ENCODE measurements at regions not wholly inside any gene's neighbourhood (a gene's known extent, or its start where the extent isn't known, plus 50 kb on each side); places are given as distances from the start of the nearest gene placed in this dataset.

- H3K27me3 ChIP-seq = no peaks in the 10 kb centered on the region
- no peak for DNase-seq (ENCODE audit: low spot score)
- H3K4me3 ChIP-seq = no peak overlapping the region
- H3K27ac ChIP-seq = peak overlapping the region in 1 of 2 donors; percentile 4
- no peak for TF ChIP-seq CTCF (IDR thresholded peaks at IDR 0.05)
- peaks cover 0 to 43% of the 10 kb centered on the region in 2 donors for H3K4me1 ChIP-seq
- H3K36me3 ChIP-seq = no peaks in the 10 kb centered on the region
- H3K9me3 ChIP-seq = no peaks in the 10 kb centered on the region
These were observed 187.7 kb upstream of the ID2 start for GRCh38 chr2:8494151-8494550.

GRCh38 chr2:8494589-8494988 lies 187.3 kb upstream of the ID2 start:
- peak overlapping the region in 1 of 2 donors; percentile 4 for H3K27ac ChIP-seq
- no peak for TF ChIP-seq CTCF (IDR thresholded peaks at IDR 0.05)
- H3K27me3 ChIP-seq = no peaks in the 10 kb centered on the region
- H3K4me1 ChIP-seq = peaks cover 0 to 43% of the 10 kb centered on the region in 2 donors
- H3K9me3 ChIP-seq = no peaks in the 10 kb centered on the region
- DNase-seq (ENCODE audit: low spot score) = no peak
- no peaks in the 10 kb centered on the region for H3K36me3 ChIP-seq
- no peak overlapping the region for H3K4me3 ChIP-seq

- Histone ChIP-seq H3K4me3 (no peak overlapping the region), H3K27me3 (no peaks in the 10 kb centered on the region), H3K36me3 (no peaks in the 10 kb centered on the region), H3K4me1 (peaks cover 0 to 43% of the 10 kb centered on the region in 2 donors), H3K27ac (no peak overlapping the region), H3K9me3 (no peaks in the 10 kb centered on the region)
- TF ChIP-seq CTCF (IDR thresholded peaks at IDR 0.05) = no peak
- no peak for DNase-seq (ENCODE audit: low spot score)
These were observed 186.5 kb upstream of the ID2 start for GRCh38 chr2:8495189-8495989.

- peak overlapping the region in 1 of 2 donors; percentile 8 for H3K27ac ChIP-seq
- H3K9me3 ChIP-seq = no peaks in the 10 kb centered on the region
- TF ChIP-seq CTCF (IDR thresholded peaks at IDR 0.05) = no peak
These were observed 185.8 kb upstream of the ID2 start for GRCh38 chr2:8496079-8496478.

GRCh38 chr2:8496617-8497016 lies 185.2 kb upstream of the ID2 start:
- no peak for DNase-seq (ENCODE audit: low spot score)
- no peak overlapping the region for H3K27ac ChIP-seq
- H3K4me1 ChIP-seq = peaks cover 0 to 43% of the 10 kb centered on the region in 2 donors
- no peaks in the 10 kb centered on the region for H3K27me3 ChIP-seq
- TF ChIP-seq CTCF (IDR thresholded peaks at IDR 0.05) = no peak
- H3K4me3 ChIP-seq = no peak overlapping the region
- no peaks in the 10 kb centered on the region for H3K36me3 ChIP-seq
- no peaks in the 10 kb centered on the region for H3K9me3 ChIP-seq

More at GRCh38 chr2:8496079-8496478, 185.8 kb upstream of the ID2 start:
- Histone ChIP-seq H3K4me3 (no peak overlapping the region), H3K36me3 (no peaks in the 10 kb centered on the region), H3K27me3 (no peaks in the 10 kb centered on the region), H3K4me1 (peaks cover 0 to 43% of the 10 kb centered on the region in 2 donors)
- no peak for DNase-seq (ENCODE audit: low spot score)

Data from right atrium auricular region (tissue), 2 donors.